Neural crest cell (in vitro differentiated cells): ENCODE measurements at regions not wholly inside any gene's neighbourhood (a gene's known extent, or its start where the extent isn't known, plus 50 kb on each side); places are given as distances from the start of the nearest gene placed in this dataset.

ENCODE experiments used
- DNase-seq: peaks from one replicate; pipeline ENCODE4 v3.0.0; 2021; ENCODE audit warnings: low read depth, mixed read lengths, low spot score
- H3K27ac Mint-ChIP-seq: one replicate; pipeline ENCODE4 v1.8.0; 2021; ENCODE audit warnings: mild to moderate bottlenecking, mixed read lengths; ENCODE audit not compliant: unreplicated experiment
- H3K27me3 Mint-ChIP-seq: 2 replicates; pipeline ENCODE4 v1.8.0; 2021; ENCODE audit warnings: low read depth, mild to moderate bottlenecking, mixed read lengths
- H3K36me3 Mint-ChIP-seq: 2 replicates; pipeline ENCODE4 v1.8.0; 2021; ENCODE audit warnings: low read depth, mild to moderate bottlenecking, mixed read lengths
- H3K4me1 Mint-ChIP-seq: 2 replicates; pipeline ENCODE4 v1.8.0; 2021; ENCODE audit warnings: mixed read lengths
- H3K4me3 Mint-ChIP-seq: one replicate; pipeline ENCODE4 v1.8.0; 2021; ENCODE audit warnings: mild to moderate bottlenecking, mixed read lengths
- H3K9me3 Mint-ChIP-seq: 2 replicates; pipeline ENCODE4 v1.8.0; 2021; ENCODE audit warnings: mixed read lengths
- TF ChIP-seq, protein P1 (sequence below): fragments of 200-600 bp; sonication (generic); conservative IDR thresholded peaks from 2 replicates; pipeline ENCODE4 v1.5.0; 2021; ENCODE audit warnings: antibody characterized with exemption, mild to moderate bottlenecking

DNA sequence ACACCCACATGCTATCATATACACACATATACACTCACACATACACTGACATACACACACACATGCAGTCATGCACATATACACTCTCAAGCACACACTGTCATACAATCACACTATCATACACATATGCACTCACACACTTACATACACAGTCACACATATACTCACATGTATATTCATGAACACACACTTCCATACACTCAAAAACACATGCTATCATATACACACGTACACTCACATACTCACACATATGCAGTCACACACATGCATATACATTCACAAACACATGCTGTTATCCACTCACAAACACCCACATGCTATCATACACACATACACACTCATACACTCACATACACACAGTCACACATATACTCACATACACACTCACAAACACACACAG is 71.0 kb upstream of the PLXNA4 start:
- TF ChIP-seq, protein P1, sequence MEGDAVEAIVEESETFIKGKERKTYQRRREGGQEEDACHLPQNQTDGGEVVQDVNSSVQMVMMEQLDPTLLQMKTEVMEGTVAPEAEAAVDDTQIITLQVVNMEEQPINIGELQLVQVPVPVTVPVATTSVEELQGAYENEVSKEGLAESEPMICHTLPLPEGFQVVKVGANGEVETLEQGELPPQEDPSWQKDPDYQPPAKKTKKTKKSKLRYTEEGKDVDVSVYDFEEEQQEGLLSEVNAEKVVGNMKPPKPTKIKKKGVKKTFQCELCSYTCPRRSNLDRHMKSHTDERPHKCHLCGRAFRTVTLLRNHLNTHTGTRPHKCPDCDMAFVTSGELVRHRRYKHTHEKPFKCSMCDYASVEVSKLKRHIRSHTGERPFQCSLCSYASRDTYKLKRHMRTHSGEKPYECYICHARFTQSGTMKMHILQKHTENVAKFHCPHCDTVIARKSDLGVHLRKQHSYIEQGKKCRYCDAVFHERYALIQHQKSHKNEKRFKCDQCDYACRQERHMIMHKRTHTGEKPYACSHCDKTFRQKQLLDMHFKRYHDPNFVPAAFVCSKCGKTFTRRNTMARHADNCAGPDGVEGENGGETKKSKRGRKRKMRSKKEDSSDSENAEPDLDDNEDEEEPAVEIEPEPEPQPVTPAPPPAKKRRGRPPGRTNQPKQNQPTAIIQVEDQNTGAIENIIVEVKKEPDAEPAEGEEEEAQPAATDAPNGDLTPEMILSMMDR, result no peak
- Mint-ChIP-seq H3K27ac (no peak overlapping the region), H3K27me3 (no peaks in the 10 kb centered on the region), H3K4me3 (no peak overlapping the region), H3K36me3 (no peaks in the 10 kb centered on the region), H3K4me1 (peaks cover 6% of the 10 kb centered on the region), H3K9me3 (no peaks in the 10 kb centered on the region)
- DNase-seq, result no peak

DNA sequence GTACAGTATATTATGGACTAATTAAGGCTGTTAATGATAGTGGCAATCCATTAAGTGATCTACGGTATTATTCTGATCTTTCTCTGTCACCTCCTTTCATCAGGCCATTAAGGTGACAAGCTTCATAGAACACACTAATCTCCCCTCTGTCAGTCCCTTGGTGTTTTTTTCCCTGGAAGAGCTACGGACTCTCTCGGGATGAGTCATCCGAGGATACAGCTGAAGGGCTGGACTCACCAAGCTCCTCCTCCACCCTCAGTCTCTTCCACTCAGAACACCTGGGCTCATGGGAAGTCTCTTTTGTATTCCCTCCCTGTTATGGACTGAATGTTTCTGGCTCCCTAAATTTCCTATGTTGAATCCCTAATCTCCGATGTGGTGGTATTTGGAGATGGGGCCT is 69.8 kb upstream of the PLXNA4 start:
- no peak overlapping the region for H3K4me3 Mint-ChIP-seq
- peaks cover 6% of the 10 kb centered on the region for H3K4me1 Mint-ChIP-seq
- no peaks in the 10 kb centered on the region for H3K27me3 Mint-ChIP-seq
- H3K36me3 Mint-ChIP-seq, result no peaks in the 10 kb centered on the region
- no peaks in the 10 kb centered on the region for H3K9me3 Mint-ChIP-seq
- TF ChIP-seq, protein P1, result no peak
- H3K27ac Mint-ChIP-seq, result no peak overlapping the region
- no peak for DNase-seq

DNA sequence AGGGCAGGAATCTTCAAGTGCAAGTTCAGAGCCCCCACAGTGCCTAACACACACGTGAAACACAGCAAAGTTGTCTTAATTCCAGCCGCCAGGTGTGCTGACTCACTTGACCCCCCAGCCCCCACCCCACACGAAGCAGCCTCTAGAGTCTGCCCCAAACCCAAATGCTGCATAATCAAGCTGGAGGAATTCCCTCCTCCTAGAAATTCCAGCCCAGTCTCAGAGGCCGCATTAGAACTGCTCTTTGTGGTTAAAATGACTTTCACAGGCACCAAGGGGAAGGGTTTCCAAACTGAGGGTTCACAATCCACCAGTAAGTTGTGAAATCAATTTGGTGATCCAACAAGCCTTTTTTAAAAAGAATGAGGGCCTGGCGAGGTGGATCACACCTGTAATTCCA is 67.0 kb upstream of the PLXNA4 start:
- H3K9me3 Mint-ChIP-seq, result no peaks in the 10 kb centered on the region
- H3K27ac Mint-ChIP-seq, result no peak overlapping the region
- H3K4me1 Mint-ChIP-seq, result peaks cover 6% of the 10 kb centered on the region
- DNase-seq, result no peak
- no peaks in the 10 kb centered on the region for H3K27me3 Mint-ChIP-seq
- no peak overlapping the region for H3K4me3 Mint-ChIP-seq
- TF ChIP-seq, protein P1, result no peak
- H3K36me3 Mint-ChIP-seq, result no peaks in the 10 kb centered on the region

- no peak overlapping the region for H3K27ac Mint-ChIP-seq
- H3K4me1 Mint-ChIP-seq, result peaks cover 13% of the 10 kb centered on the region
- no peak overlapping the region for H3K4me3 Mint-ChIP-seq
- no peaks in the 10 kb centered on the region for H3K27me3 Mint-ChIP-seq
- H3K36me3 Mint-ChIP-seq, result no peaks in the 10 kb centered on the region
- H3K9me3 Mint-ChIP-seq, result no peaks in the 10 kb centered on the region
- DNase-seq, result no peak
- TF ChIP-seq, protein P1, result no peak
These were observed 65.0 kb upstream of the PLXNA4 start for GRCh38 chr7:132641238-132641637.

DNA sequence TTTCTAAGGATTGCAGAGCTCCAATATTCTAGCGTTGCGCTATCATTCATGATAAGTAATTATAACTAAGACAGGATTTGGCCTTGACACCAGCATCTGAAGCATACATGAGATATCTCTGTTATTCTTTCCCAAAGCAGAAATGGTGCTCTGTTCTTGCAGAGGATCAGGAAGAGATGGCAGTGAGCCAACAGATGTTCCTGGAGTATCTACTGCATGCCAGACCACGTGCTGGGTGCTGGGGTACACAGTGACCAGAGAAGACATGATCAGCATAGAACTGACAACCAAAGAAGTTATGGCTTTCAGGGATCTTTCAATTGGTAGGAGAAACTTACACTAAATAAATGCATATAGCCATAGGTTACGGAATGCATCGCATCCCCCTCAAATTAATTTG is 63.7 kb upstream of the PLXNA4 start:
- peaks cover 7% of the 10 kb centered on the region for H3K4me1 Mint-ChIP-seq
- TF ChIP-seq, protein P1, result no peak
- H3K9me3 Mint-ChIP-seq, result no peaks in the 10 kb centered on the region
- H3K27me3 Mint-ChIP-seq, result no peaks in the 10 kb centered on the region
- no peak overlapping the region for H3K27ac Mint-ChIP-seq
- H3K36me3 Mint-ChIP-seq, result no peaks in the 10 kb centered on the region
- no peak overlapping the region for H3K4me3 Mint-ChIP-seq
- no peak for DNase-seq

DNA sequence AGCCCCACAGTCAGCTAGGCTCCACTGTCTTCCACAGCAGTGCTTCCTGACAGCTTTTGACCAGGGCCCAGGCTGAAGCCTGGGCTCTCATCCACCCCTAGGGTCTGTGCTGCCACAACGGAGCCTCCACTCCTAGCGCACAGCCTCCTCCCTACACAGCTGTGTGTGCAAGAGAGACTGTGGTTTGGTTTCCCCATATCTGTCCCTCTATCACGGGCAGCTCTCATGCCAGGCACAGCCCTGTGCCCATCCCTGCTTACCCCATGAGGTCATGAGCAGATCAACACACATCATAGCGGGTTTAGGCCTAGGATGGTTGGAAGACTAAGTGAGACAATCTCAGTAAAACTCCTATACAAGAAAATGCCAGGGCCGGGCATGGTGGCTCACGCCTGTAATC is 61.7 kb upstream of the PLXNA4 start:
- Mint-ChIP-seq H3K36me3 (peaks cover 2% of the 10 kb centered on the region), H3K4me3 (no peak overlapping the region), H3K27ac (no peak overlapping the region), H3K4me1 (peaks cover 7% of the 10 kb centered on the region), H3K9me3 (no peaks in the 10 kb centered on the region), H3K27me3 (no peaks in the 10 kb centered on the region)
- TF ChIP-seq, protein P1, result no peak
- no peak for DNase-seq
